Amniotic epithelial cell (primary cell): ENCODE measurements at regions not wholly inside any gene's neighbourhood (a gene's known extent, or its start where the extent isn't known, plus 50 kb on each side); places are given as distances from the start of the nearest gene placed in this dataset.
A peak's percentile ranks its signal among the peaks of the same experiment; 100 is the strongest.

Experiments used
- DNase-seq: peaks from one replicate; pipeline ENCODE4 v3.0.0-alpha.2; 2010; ENCODE audit warnings: low read depth

DNA sequence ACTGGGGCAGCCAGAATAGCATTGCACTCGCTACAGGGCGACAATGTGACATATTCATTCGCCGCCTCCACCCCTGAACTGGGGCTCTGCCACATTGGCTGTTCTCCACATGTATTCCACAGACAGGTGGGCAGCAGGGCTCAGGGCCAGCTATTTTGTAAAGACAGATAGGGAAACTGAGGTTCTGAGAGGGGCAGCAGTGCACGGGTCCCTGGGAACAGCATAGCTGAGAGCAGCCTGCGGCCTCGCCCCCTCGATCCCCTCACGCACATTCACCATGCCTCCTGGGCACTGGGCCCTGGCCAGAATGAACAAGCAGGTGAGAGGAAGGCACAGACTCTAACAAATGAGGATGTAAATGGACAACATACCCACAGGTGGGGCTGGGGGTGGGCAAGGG is 75.0 kb upstream of the SPATA12 start:
- no peak for DNase-seq

DNA sequence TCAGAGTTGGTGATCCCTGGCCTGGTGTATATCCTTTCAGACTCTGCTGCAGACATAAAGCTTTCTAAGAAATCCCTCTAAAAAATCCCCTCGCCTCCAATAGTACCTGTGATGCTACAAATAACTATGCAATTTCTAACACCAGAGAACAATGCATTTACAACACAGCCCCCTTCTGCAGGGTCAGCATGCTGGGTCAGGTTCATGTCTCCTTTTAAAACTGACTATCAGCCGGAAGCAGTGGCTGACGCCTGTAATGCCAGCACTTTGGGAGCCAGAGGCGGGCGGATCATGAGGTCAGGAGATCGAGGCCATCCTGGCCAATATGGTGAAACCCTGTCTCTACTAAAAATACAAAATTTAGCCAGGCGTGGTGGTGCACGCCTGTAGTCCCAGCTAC is 77.0 kb upstream of the SPATA12 start:
- no peak for DNase-seq

DNA sequence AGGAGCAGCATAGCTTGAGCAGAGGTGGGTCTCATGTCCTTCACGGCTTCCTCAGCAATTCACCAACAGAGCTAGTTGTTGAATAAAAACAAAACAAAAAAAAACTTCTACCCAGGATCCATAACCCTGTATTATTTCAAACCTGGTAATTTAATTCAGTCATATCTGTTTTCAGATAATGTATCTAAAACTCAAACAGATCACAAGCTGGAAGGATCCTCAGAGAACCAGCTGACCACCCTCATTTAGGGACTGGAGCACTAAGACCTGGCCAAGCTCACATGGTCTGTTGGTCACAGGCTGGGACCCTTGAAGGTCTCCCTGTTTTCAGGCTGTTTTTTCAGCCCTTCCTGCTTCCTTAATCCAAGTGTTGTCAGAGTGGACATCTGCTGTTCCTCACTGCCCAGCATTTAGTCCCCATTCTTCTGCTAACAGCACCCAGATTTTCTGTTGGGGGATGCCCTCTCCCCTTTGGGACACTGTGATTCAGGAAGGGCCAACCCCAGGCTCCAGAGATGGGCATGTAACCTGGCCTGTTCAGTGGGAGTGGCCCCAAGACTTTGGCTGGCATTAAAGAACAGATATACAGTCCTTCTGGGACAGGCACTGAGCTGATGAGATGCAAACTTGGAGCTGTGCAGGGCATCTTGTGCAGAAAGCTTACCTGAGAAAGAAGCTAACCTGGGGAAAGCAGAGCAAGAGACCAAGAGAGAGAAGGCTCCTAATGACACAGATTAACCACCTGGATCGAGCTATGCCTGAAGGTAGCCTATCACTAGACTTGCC is 78.8 kb upstream of the SPATA12 start:
- DNase-seq: no peak

DNA sequence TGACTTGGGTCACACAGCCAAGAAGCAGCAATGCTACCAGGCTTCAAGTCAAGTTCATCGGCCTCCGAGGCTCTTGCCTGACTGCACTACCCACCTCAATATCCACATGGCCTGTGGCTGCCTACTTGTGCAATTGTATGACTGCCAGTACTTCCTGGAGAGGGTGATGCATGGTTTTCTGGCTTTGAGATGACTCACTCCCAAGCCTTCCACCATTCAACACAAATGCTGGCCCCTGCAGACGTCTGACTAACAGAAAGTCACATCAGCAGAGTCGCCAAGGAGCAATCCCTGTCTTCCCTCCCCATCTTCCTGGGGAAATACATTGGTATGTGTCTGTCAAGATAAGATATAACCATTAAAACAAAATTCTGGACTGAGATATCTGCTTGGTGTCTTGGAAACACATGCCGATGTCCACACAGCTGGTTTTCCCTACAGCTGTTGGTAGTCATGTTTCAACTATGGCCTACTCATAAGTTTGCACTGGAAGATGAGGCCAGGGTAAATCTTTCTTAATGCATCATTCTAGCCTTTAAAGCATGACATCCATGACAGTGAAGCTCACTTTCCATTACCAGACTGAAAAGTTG is 79.6 kb upstream of the SPATA12 start:
- peak; percentile 100 for DNase-seq

DNA sequence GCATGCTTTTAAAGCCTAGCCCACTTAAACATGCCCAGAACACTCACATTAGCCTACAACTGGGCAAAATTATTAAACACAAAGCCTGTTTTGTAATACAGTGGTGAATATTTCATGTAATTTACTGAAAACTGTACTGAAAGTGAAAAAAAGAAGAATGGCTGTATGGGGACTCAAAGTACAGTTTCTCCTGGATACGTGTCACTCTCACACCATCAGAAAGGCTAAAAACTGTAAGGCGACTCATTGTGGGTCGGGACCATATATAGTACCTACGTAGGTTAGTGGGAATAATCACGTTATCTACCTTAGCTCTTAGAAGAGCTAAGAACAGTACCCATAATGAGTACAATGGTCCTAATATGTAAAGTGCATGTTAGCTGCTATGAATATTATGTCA is 80.2 kb upstream of the SPATA12 start:
- DNase-seq: no peak

DNA sequence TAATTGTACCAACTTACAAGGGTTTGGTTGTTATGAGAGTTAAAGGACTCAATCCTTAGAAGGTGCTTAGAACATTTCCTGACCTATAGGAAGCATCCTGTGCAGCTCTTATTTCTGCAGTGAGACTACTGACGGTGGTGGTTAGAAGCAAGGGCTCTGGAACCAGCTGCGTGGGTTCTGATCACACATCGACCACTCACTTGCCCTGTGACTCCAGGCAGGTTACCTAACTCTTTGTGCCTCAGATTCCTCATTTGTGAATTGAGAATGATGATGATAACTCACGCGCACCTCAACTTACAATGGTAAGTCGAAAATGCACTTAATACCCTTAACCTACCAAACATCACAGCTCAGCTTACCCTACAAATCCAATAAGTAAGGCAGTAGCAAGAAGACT is 80.7 kb upstream of the SPATA12 start:
- DNase-seq: no peak

DNA sequence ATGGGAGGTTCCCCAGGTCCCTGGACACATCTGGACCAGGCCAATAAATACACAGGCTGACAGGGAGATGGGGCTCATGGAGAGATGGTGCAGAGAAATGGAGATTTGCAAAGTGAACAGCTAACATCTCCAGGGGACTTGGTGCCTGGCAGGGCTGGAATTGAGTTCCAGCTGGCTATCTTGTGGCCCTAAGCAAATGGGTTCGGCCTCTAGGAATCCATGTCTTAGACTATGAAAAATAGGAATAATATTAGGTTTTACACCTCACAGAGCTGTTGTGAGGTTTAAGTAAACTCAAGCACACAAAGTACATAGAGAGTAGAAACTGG is 82.9 kb upstream of the SPATA12 start:
- DNase-seq: no peak

DNA sequence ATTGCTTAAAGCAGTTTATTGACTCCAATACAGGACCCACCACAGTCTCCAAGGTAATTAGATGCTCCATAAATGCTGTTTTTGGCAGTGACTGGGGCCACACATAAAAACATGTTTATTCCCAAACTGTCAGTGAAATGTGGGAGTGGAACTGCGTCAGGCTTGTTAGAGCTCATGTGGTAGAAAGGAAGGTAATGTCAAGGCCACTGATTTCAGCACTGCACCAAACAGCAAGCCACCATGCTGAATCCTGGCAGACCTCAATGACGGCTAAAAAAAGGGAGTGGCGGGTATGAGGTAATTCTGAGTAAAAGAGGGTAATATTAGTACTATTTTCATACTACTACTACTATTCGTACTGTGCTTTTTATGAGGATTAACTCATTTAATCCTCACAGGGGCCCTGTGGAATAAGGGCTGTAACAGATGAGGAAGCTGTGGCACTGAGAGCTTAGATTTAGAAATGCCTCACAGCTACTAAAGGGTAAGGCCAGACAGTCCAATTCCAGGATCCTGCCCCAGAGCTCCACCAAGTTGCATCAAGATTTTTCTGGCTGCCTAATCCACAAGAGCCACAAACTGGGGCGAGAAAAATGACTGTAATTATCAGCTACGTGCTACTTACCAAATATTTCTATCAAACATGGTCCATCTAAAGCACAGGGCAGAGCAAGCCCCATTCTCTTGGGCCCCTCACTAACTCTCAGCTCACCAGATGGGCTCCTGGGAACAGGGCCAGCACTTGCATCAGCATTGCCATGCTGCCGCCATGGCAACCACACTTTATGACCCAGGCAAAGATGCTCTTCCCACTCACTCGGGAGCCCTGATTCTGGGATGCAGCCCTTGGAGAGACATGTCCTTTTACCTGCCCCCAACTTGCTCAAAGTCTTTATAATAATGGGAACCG is 83.6 kb upstream of the SPATA12 start:
- peak; percentile 68 for DNase-seq

DNA sequence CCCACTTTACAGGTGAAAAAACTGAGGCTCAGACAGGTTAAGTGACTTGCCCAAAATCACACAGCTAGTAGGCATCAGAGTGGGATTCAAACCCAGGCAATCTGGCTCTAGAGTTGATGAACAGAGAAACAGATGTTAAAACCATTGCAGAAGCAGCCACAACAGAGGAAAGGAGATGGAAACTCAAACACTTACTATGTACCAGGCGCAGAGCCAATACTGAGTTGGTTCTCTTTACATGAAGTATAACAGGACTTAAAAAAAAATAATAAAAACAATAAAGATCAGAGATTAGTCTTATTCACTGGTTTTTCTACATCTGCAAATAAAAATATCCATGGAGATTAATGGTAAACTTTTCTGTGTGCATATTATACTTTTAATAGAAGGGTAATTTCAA is 84.9 kb upstream of the SPATA12 start:
- no peak for DNase-seq

DNA sequence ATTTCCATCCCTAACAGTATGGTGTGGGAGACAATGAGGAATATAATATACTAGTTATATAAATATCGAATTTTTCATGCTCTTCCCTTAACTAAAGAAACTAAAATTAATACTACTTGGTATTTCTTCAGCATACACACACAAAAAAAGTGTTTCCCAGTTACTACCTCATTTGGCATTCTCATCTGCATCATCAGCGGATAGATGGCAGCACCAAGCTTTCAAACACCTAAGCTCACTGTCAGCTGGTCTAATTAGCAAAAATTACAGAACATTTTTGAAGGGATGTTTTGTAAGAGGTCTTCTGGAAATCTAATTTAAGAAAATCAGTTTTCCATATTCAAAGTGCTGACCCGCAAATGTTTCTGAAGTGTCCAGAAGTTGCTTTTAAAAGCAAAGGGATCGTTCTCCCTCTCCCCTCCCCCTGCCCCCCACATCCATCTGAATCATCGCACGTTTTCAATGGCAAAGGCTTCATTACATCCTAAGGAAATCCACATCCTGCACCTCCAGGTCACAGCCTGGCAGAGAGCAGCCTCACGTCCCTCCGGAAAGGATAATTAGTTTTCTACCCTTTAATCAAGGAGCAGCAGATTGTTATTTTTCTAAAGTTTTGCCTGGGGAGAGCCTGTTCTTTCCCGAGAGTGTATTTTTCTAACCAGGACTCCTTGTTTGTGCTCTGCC is 86.1 kb upstream of the SPATA12 start:
- no peak for DNase-seq

DNA sequence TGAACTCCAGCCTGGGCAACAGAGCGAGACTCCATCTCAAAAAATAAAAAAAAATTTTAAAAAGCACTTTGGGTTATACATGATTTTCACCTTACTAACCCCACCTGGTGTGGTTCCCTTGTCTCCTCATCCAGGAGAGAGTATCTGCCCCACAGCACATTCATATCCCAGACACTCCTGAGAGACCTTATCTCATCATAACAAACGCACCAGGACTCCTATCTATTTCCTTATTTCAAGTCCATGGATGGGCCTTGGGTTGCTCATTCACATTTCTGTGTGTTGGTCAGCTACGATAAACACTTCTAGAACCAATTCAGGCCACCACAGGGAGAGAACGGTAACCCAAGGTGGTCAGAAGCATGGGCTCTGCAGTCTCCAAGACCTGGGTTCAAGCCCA is 88.6 kb upstream of the SPATA12 start:
- DNase-seq: no peak

DNA sequence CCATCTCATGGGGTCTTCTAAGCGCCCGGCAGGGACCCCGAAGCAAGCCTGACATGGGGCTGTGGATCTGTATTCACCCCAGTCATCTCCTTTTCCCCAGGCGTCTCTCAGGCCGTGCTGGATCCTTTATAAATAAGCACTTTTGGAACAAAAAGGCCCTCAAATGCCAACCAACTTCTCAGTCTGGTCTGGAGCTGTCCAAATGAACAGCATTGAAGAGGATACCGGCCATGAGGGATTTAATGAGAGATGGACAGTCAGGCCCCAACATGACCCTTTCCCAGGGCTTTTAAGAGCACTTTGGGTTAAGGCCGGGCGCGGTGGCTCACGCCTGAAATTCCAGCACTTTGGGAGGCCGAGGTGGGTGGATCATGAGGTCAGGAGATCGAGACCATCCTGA is 89.2 kb upstream of the SPATA12 start:
- DNase-seq: no peak

DNA sequence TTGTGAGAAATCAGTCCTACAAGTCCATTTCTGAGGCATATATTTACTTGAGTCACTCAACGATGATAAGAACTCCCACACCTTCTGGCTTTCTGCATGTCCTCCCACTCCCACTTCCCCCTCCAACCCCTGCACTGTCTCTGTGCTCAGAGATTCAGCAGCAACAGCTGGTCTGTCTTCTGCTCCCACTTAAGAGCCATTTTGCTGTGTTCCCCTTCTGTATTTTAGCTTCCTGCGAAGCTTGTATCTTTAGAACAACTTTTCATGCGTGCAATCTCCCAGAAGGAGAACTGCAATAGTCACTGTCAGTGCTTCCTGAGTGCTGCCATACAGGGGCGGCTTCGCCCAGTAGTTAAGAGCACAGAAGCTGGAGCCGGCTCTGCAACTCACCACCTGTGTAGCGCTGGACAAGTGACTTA is 90.0 kb upstream of the SPATA12 start:
- peak; percentile 96 for DNase-seq

DNA sequence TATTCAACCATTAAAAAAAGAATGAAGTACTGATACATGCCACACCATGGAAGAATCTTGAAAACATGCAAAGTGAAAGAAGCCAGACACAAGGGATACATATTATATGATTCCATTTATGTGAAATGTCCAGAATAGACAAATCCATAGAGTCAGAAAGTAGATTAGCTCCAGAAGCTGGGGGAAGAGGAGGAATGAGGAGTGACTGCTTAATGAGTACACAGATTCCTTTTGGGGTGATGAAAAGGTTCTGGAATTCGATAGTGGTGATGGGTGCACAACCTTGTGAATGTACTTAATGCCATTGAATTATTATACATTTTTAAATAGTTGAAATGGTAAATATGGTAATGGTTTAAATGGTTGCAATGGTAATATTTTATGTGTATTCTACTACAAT is 90.6 kb upstream of the SPATA12 start:
- peak; percentile 71 for DNase-seq

DNA sequence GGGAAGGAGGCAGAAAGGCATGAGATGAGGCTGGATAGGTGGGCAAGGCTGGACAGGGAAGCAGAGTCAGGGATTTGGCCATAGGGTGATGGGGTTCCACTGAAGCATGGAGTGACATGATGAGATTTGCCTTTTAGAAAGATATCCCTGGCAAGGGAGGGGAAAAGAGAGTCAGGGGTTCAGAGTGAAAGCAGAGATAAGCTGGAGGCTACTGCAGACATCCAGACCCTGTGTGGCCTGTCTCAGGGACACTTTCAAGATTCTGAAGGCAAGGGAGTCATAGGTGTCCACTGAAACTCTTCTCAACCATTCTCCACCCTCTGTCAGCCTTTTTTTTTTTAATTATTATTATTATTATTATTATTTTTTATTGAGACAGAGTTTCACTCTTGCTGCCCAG is 94.0 kb upstream of the SPATA12 start:
- no peak for DNase-seq

DNA sequence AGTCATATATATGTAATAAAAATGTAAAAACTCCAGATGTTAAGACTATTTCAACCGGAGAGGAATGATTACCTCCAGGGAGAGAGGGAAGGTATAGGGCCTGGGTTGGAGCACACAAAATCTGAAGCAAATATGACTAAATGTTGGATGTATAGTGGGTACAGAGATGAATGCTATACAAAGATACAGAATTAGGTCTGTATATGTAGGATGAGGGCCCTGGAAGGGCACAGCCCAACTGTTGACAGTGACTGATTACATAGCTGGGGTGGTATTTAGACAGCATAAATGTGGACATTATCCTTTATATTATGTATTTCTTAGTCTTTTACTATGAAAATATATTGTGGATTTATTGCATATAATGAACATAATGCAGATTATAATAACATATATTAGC is 94.4 kb upstream of the SPATA12 start:
- DNase-seq: no peak

DNA sequence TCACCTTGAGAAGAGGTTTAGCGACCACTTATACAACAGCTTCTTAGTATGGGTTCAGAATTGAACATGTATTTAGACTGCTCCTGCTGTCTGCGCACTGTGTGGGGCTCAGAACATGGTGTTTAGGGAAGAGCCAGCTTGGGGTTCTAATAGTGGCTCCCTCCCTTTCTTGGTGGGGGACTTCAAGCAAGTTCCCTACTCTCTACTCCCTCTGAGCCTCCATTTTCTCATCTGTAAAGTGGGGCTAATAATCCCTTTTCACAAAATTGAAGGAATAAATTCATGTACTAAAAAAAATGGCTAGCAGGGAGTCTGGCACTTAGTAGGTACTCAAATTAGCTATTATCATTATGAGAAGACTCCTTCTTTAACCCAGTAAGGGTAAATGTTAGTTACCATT is 97.5 kb upstream of the SPATA12 start:
- DNase-seq: no peak

DNA sequence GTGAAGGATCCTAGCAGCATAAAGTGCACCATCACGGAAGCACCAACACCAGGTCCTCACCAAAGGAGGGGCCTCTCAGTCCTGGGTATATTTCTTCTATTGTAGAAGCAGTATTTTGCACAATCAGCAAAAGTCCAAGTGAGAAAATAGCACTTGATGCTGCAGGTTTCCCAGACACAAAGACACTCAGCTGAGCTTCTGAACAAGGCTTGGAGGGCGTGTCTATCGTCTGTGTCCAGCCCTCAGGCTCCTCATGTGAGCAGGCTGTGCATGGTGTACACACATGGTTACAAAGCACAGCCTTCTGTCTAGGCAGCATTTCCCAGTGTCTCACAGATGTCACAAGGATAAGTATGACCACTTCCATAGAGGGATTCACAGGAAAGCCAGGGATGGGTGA is 98.3 kb upstream of the SPATA12 start:
- no peak for DNase-seq

DNA sequence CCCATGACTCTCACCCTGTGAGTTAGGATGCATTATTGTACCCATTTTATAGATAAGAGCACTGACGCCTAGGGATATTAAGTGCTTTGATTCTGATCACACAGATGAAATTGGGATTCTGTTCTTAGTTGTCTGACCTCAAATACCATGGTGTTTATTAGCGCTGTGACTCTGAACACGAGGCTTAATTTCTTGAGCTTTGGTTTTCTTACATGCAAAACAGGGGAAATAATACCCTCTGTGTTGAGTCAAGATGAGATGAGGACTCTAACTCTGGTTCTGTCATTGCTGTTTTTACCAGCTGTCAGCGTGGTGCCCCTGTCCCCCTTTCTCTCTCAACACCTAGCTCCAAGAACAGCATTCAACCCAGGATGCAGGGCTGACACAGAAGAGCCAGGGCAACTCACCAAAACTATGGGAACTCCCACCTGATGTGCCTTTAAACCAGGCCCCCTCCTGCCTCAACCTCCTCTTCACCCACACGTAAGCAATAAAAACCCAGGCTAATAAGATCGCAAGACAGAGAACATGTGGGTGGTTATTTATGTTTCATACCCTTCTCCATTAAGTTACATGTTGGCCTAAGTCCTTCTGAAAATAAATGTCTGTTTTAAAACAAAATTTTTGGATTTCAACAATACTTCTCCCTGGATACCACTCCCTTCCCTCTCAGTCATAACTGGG is 100.1 kb upstream of the SPATA12 start:
- DNase-seq: no peak

DNA sequence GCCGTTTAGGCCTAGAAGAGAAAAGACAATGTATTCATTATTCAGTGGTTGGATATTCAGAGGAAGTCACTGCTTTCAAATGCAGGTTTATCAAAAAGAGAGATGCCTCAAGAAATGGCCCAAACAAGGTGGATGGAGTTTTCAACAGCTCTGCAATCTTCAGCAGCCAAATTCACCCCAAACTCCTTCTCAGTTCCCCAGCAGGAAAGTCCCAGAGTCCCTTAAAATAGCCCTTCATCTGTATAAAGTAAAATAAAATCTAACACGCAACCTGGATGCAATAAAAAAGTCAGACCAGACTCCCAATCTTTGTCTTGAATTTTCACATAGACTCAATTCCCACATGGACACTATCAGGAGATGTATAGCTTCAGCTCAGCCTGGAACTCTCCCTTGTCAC is 101.6 kb upstream of the SPATA12 start:
- DNase-seq: no peak

DNA sequence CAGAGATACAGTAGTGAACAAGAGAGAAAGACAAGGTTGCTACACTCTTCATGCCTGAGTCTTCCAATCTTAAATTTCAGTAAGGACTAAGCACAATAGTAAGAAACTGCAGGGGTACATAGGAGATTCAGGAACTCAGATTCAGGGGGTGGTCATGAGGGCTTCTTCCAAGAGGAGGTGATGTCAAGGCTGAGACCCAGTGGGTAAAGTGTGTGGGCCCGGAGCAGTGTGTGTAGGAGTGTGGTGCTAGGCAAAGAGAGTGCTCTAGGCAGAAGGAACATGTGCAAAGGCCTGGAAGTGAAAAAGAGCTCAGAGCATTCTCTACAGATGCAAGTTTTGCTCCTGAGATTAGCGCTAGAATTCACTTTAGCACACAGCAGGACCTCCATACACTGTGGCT is 102.9 kb upstream of the SPATA12 start:
- DNase-seq: no peak

DNA sequence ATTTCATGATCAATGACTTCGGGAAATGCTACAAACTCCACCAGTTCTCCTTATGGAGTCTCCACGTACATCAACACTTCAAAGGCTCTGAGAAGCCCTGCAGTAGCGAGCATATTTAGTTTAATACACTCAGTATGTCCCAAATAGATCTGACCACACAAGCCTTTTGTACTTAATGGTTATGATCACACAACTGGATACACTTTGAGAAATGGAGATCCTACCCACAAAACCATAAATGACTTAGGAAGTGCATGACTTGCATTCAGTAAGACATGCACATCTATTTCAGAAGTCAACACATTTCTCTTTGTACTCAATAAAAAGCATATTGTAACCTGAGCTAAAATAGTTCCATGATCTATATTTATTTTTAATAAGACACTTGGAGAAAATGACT is 103.6 kb upstream of the SPATA12 start:
- no peak for DNase-seq
